ENCODE measurements at regions not wholly inside any gene's neighbourhood (a gene's known extent, or its start where the extent isn't known, plus 50 kb on each side); places are given as distances from the start of the nearest gene placed in this dataset.
"Not testable (repeated sequence)": the region's sequence is repeated elsewhere in the genome, so short reads cannot be mapped to it uniquely, and the experiment has no call there.

DNA sequence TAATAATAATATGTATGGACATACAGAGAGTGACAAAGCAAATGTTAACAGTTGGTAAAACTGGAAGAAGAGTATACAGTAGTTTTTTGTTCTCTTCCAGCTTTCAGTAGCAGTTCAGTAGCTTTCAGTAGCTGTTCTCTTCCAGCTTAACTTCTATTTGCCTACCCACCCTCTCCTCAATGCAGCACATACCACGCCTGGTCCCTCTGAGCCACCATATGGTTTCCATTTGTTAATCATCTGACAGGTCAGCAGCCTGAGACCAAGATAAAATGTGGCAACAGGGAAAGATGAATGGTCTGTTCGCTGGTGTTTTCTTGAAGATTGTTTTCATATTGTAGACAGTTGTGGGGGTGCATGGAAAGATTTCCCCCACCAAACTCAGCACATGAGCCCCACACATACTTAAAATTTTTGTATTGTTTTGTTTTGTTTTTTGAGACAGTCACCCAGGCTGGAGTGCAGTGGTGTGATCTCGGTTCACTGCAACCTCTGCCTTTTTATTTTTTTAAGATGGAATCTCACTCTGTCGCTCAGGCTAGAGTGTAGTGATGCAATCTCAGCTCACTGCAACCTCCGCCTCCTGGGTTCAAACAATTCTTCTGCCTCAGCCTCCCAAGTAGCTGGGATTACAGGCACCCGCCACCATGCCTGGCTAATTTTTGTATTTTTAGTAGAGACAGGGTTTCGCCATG, 56.8 kb downstream of the ATP6V0E2 start:
- not testable (repeated sequence) for DNase-seq (ENCODE audit: low spot score)

DNA sequence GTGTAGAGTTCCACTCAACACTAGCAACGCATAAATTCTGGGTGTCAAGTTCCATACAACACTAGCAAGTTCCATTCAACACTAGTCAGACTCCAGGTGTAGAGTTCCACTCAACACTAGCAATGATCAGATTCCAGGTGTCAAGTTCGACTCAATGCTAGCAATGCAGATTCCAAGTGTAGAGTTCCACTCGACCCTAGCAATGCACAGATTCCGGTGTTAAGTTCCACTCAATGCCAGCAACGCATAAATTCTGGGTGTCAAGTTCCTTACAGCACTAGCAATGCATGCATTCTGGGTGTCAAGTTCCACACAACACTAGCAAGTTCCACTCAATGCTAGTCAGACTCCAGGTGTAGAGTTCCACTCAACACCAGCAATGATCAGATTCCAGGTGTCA, 60.0 kb downstream of the ATP6V0E2 start:
- DNase-seq (ENCODE audit: low spot score): not testable (repeated sequence)

DNA sequence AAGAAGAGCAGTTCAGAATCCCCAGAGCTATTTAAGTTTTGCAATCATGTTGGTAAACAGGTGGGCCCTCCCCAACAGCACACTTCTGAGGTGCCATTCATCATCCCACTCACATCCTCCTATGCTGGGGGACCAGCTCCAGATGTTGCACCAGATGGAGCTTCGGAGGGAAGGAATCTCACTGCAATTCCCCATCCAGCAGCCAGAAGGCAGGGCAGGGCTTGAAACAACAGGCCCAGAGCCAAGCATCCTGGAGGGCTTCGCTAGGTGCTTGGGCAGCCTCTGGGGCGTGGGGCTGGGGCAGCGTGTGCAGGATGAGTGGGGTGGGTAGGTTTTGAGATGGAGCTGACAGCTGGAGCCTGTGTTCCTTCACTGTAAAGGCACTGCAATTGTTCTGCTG, 73.6 kb downstream of the ATP6V0E2 start:
- DNase-seq (ENCODE audit: low spot score): not testable (repeated sequence)

DNA sequence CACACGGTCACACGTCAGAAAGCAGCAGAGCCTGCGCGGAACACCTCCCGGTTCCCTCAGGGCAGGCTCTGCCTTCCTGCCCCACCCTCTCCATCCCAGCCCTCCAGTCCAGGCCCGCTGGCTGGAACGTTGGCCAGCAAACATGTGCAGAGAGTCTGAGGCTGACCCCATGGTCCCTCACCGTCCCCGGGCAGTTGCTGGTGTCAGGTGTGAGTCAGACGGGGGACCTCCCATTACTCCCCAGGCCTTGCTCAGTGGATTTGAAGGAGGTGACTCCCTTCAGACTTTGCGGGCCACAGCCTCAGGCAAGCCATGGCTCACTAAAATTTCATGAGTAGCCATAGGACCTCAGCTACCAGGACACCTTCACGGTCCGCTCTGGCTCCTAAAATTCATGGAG, 74.7 kb downstream of the ATP6V0E2 start:
- DNase-seq (ENCODE audit: low spot score): not testable (repeated sequence)

DNA sequence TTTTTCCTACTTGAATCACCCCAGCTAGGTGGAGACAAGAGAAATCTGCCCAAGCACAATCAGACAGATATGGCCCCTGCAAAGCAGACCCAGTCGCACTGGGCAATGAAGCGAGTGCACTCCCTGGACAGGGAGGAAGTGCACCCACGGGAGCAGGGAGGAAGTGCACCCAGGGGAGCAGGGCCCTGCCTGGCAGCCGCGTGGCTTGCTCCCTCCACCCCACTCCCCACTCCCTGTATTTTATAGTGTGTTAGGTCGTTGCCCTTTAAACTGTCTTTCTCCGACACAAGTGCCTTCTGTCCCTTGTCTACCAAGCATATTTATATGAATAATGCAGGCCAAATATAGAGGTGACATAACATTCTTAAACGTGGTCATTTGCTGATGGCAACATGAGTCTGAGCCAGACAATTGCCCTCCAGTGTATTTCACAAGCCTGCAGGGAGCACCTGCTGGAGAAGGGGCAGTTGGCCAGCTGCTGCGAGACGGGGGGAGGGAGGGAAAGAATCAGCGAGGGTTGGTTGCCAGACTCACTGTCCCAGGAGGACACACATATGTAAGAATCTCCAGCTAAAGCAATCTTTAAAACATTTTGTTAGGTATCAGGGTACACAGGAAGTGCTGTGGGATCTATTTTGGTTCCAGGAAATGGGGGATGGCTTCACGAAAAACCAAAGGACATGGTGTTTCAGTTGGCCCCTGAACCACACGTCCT, 76.3 kb downstream of the ATP6V0E2 start:
- DNase-seq (ENCODE audit: low spot score): not testable (repeated sequence)

DNA sequence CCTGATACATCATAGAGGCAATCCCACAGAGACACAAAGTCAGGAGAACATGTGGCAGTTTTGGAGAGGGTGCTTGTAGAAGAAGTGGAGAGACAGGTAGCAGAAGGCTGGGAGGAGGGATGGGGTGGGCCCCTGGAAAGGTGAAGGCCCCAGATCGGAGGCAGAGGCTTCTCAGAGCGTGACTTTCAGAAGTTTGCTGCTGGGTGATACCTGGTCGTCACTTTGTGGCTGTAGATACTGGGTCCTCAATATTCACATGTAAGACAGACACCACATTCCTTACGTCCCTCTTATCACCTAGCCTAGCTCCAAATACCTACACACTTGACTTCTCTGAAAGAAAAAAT, 76.8 kb downstream of the ATP6V0E2 start:
- not testable (repeated sequence) for DNase-seq (ENCODE audit: low spot score)

DNA sequence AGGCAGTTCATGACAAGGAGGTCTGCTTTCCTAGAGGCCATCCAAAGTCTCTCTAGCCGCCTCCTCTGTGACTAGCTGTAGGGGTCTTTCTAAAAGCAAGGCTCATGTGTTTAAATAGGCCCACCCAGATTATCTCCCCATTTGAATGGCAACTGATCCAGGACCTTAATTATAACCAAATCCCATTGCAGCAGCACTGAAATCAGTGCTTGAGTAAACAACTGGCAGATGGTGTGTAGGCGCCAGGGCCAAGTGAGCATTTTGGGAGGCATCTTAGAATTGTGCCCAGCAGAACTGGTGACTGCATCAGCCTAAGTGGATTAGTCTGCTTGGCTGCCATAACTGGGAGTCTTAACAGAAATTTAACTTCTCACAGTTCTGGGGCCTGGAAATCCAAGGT, 77.8 kb downstream of the ATP6V0E2 start:
- DNase-seq (ENCODE audit: low spot score): not testable (repeated sequence)

DNA sequence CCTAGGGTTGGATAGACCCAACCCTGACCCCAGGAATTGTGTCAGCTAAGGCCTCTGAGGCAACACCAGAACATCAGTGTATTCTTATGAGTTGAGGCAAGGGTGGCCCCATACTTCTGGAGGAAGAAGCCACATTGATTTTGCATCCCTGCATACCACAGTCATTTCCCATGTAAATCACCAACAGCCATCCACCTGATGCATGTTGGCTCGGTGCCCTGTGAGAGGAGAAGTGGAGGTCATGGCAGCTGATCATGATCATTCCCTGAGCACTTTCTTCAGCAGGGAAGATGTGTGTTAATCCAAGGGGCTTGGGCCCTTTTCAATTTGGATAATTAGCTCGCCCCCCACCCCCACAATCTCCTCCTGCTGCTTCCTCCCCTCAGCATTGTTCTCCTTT, 85.1 kb downstream of the ATP6V0E2 start:
- not testable (repeated sequence) for DNase-seq (ENCODE audit: low spot score)

DNA sequence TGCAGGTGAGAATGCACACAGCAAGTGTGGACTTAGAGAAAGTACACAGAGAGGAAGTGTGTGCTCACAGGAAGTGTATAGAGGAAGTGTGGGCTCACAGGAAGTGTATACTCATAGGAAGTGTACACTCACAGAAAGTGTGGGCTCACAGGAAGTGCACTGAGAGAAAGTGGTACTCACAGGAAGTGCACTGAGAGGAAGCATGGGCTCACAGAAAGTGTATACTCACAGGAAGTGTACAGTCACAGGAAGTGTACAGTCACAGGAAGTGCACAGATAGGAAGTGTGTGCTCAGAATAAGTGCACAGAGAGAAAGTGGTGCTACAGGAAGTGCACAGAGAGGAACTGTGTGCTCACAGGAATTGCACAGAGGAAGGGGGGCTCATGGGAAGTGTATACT, 87.1 kb downstream of the ATP6V0E2 start:
- not testable (repeated sequence) for DNase-seq (ENCODE audit: low spot score)

DNA sequence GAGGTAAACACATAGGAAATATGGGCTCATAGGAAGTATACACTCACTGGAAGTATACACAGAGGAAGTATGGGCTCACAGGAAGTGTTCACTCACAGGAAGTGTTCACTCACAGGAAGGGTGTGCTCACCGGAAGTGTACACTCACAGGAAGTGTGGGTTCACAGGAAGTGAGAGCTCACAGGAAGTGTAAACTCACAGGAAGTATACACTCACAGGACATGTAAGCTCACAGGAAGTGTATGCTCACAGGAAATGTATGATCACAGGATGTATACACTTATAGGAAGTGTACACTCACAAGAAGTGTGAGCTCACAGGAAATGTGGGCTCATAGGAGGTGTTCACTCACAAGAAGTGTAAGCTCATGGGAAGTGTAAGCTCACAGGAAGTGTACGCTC, 88.1 kb downstream of the ATP6V0E2 start:
- not testable (repeated sequence) for DNase-seq (ENCODE audit: low spot score)

DNA sequence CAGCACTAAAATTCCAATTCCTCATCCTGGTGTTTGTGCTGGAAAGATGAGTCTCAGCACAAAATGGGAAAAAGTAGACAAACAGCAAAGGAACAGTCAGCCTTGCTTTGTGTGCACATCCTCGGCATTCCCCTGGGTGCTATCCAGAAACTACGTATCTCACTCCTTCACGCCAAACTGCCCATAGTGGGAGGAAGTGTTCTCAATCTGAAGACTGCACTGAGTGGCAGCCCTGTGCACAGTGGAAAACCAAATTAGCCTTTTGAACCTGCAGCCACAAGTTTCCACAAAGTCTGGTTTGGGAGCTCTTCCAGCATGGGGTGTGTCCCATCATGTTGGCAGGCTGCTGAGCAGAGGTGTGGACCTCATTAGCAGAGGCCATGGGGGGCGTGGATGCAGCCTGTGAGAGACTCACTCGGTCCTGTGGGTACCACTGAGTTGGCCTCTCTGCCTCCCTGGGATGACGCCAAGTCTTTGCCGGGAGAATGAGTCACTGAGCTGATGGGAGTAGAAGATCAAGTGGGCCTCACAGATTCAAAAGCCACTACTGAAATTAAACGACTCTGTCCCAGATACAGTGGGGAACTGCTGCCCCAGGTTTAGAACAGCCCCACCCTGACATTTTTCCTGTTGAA, 89.0 kb downstream of the ATP6V0E2 start:
- not testable (repeated sequence) for DNase-seq (ENCODE audit: low spot score)

DNA sequence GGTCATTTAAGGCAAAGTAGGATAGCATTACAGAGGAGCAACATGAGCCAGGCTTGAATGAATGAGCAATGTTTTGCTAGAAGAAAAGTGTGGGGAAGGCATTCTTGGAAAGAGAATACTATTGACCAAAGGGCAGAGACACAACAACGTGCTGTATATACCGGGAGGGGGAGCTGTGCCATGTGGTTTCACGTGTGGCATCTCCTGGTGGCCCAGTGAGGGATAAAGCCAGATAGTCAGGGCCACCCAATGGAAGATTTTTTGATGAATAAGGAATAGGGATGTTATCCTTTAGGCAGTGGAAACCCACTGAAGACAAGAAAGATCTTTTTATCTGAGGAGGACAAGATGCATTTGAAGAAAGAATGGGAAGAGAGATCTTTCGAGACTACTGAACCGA, 90.2 kb downstream of the ATP6V0E2 start:
- not testable (repeated sequence) for DNase-seq (ENCODE audit: low spot score)

DNA sequence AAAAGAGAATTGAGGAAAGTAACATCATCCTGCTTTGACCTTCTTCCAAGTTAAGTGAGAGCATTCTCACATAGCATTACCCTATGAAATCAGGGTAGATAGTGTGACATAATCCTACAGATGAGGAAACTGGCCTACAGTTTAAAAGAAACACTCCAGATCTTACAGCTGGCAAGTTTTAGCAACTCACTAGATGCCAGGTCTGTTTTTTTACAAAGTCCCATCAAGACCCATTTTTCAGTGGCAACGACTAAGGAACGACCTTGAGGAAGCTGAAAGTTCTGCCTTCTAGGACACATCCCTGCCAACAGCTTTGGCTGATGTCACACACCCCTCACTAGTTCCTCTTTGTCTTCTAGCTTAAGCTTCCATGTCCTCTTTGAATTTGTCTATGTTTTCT, 92.7 kb downstream of the ATP6V0E2 start:
- DNase-seq (ENCODE audit: low spot score): not testable (repeated sequence)

DNA sequence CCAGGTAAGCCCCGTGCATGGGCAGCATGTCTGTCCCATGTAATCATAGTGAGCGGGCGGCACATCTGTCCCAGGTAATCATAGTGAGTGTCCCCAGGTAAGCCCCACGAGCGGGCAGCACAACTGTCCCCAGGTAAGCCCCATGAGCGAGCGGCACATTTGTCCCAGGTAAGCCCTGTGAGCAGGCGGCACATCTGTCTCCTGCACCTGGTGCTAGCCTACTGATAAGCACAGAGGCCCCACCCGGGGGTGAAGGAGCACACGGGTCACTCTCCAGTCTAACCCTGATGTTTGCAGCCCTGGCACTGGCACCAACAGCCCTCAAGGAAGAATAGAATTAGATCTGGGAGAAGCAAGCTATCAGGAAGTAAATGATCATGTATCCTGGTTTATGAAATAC, 99.2 kb downstream of the ATP6V0E2 start:
- DNase-seq (ENCODE audit: low spot score): not testable (repeated sequence)

DNA sequence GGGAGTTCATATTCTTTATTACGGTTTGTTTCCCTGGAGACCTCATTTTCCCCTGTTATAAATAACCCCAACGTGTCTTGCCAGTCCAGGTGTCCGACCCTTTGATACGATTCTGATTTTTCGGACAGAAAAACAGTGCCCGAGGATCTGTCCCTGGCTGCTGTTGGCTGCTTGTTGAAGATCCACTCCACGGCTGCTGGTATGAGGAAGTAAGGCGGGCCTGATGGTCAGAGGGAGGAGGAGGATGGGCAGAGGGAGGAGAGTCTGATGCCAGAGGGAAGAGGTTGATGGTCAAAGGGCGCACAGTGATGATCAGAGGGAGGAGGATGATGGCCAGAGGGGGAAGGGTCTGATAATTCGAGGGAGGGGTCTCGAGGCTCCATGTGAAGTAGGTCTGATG, 99.9 kb downstream of the ATP6V0E2 start:
- DNase-seq (ENCODE audit: low spot score): not testable (repeated sequence)

DNA sequence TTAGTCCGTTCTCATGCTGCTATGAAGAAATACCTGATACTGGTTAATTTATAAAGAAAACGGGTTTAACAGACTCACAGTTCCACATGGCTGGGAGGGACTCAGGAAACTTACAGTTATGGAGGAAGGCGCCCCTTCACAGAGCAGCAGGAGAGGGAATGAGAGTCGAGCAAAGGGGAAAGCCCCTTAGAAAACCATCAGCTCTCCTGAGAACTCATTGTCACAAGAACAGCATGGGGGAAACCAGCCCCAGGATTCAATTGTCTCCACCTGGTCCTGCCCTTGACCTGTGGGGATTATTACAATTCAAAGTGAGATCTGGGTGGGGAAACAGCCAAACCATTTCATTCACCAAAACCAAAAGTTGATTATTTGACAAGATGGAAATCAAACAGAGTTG, 101.8 kb downstream of the ATP6V0E2 start:
- DNase-seq (ENCODE audit: low spot score): not testable (repeated sequence)

DNA sequence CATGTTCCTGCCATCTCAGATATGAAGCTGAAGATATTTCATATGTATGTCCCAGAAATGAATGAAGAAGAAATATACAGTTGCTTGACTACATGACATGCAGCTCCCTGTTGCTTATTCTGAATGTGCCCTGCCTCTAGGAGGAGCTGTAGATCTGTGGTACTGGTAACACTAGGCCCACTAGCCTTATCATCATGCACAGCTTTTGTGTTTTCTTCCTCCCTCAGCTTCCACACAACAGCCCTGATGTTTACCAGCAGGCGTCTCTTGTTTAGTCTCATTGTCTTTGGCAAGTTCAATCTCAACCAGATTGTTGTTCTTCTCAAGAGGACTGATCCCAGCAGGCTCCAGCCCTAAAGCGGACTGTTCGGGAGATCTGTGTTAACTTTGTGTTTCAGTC, 104.8 kb downstream of the ATP6V0E2 start:
- not testable (repeated sequence) for DNase-seq (ENCODE audit: low spot score)

DNA sequence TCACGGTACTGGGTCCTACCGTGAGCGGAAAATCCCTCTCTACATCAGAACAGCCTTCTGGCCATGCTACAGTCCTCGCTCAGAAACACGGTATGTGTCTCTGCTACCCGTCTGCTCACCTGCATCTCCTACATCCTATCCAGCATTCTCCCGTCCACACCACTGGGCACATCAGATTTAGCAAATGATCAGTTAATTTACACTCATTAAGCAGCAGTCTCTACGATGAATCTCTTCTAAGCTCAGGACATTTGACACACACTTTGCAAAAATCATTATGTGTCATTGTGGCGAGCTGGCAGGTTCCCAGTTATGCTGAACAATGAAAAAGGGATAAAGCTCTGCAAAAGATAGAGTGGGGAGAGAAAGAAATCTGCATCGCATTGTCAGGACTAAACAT, 105.2 kb downstream of the ATP6V0E2 start:
- not testable (repeated sequence) for DNase-seq (ENCODE audit: low spot score)

DNA sequence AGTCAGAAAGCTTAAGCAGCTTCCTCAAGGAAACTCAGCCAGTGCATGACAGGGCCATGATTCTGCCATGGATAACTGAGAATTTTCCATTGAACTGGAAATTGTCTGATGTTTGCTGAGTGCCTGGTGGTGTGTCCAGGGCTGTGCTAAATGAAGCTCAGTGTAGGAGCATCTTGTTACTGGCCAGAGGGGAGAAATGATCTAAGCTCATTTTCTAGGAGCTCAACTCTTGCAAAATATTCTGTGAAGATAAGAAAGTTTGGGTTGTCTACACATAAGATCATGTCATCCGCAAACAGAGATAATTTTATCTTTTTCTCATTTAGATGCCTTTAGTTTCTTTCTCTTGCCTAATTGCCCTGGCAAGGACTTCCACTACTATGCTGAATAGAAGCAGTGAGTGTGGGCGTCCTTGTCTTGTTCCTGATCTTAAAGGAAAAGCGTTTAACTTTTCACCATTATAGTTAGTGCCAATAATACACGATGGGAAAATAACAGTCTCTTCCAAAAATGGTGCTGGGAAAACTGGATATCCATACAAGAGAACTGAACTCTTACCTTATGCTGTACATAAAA, 108.9 kb downstream of the ATP6V0E2 start:
- not testable (repeated sequence) for DNase-seq (ENCODE audit: low spot score)

DNA sequence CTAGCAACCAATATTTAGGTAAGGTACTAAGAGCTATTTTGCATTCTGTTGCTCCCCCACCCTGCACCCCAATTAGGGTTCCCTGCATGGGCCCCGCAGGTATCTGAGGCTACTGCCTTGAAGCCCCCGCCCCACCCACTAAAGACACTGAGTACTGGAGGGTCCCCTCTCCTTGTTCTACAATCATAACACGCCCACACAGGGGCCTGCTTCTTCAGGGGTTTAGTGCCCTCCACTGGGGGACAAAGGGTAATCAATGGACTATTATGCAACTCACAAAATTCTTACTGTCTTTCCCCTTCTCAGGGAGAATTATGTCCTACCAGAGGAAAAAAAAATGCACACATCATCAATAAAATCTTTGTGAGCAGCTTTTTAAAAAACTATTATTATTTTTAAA, 113.1 kb downstream of the ATP6V0E2 start:
- DNase-seq (ENCODE audit: low spot score): not testable (repeated sequence)

DNA sequence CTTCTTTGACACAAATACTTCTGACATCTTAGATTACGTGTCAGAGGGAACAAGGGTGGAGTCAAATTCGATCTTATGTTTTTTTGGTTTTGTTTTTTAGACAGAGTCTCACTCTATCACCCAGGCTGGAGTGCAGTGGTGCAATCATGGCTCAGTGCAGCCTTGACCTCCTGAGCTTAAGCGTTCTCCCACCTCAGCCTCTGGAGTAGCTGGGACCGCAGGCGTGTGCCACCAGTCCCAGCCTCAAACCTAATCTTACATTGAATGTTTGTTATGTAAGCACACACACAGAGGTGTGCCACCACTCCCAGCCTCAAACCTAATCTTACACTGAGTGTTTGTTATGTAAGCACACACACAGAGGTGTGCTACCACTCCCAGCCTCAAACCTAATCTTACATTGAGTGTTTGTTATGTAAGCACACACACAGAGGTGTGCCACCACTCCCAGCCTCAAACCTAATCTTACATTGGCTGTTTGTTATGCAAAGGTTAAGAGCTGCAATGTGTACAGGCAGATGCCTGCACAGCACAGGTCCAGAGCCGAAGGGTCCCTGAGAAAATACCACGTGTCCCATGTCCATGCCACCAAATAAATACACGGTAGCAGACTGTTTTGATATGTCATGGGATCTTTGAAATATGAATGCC, 118.0 kb downstream of the ATP6V0E2 start:
- DNase-seq (ENCODE audit: low spot score): not testable (repeated sequence)

DNA sequence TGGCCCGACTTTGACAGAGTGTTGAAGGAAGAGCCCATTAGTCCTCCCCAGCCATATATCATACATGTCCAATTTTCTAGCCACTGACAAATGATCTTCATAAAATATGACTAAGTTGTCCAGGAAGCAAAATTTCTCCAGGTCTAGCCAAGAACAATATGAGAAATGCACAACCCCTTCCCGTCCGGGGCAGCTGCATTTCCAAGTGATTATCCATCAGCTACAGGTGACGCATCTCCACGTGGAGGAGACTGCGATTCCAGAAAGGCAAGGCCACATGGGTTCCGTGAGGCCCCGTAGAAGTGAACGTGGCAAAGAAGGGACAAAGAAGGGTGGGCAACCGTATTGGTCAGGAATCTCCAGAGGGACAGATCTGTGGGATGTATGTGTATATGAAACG, 118.6 kb downstream of the ATP6V0E2 start:
- not testable (repeated sequence) for DNase-seq (ENCODE audit: low spot score)
